GM03348 (cell line): ENCODE measurements at regions not wholly inside any gene's neighbourhood (a gene's known extent, or its start where the extent isn't known, plus 50 kb on each side); places are given as distances from the start of the nearest gene placed in this dataset.
A peak's percentile ranks its signal among the peaks of the same experiment; 100 is the strongest.
"Not testable (repeated sequence)": the region's sequence is repeated elsewhere in the genome, so short reads cannot be mapped to it uniquely, and the experiment has no call there.

ENCODE experiments used
- DNase-seq: peaks from one replicate; pipeline ENCODE4 v3.0.0; 2012; ENCODE audit warnings: low spot score

- DNase-seq: no peak
These were observed 261.7 kb upstream of the SEMA3C start for GRCh38 chr7:81180573-81180972.

- DNase-seq: no peak
These were observed 256.6 kb upstream of the SEMA3C start for GRCh38 chr7:81175275-81175940.

GRCh38 chr7:81173766-81174281, 255.0 kb upstream of the SEMA3C start:
- DNase-seq: no peak

- DNase-seq: no peak
These were observed 251.4 kb upstream of the SEMA3C start for GRCh38 chr7:81170291-81170690.

GRCh38 chr7:81167934-81168333, 249.1 kb upstream of the SEMA3C start:
- DNase-seq: no peak

- DNase-seq: no peak
These were observed 246.2 kb upstream of the SEMA3C start for GRCh38 chr7:81165070-81165469.

GRCh38 chr7:81162771-81163525, 244.1 kb upstream of the SEMA3C start:
- no peak for DNase-seq

- DNase-seq: no peak
These were observed 243.4 kb upstream of the SEMA3C start for GRCh38 chr7:81162234-81162633.

- DNase-seq: peak; percentile 87
These were observed 242.7 kb upstream of the SEMA3C start for GRCh38 chr7:81161451-81162075.

- no peak for DNase-seq
These were observed 240.6 kb upstream of the SEMA3C start for GRCh38 chr7:81159402-81159801.

GRCh38 chr7:81158189-81158588, 239.3 kb upstream of the SEMA3C start:
- no peak for DNase-seq

GRCh38 chr7:81155654-81156373, 237.0 kb upstream of the SEMA3C start:
- no peak for DNase-seq

- DNase-seq: no peak
These were observed 235.7 kb upstream of the SEMA3C start for GRCh38 chr7:81154565-81154964.

- DNase-seq: not testable (repeated sequence)
These were observed 234.1 kb upstream of the SEMA3C start for GRCh38 chr7:81152925-81153324.

GRCh38 chr7:81150951-81151361, 232.1 kb upstream of the SEMA3C start:
- DNase-seq: peak; percentile 18

- no peak for DNase-seq
These were observed 225.0 kb upstream of the SEMA3C start for GRCh38 chr7:81143856-81144255.

GRCh38 chr7:81141257-81142205, 222.7 kb upstream of the SEMA3C start:
- not testable (repeated sequence) for DNase-seq

GRCh38 chr7:81140775-81141174, 221.9 kb upstream of the SEMA3C start:
- no peak for DNase-seq

GRCh38 chr7:81140252-81140651, 221.4 kb upstream of the SEMA3C start:
- DNase-seq: no peak

- no peak for DNase-seq
These were observed 220.0 kb upstream of the SEMA3C start for GRCh38 chr7:81138870-81139269.

GRCh38 chr7:81135324-81135723, 216.5 kb upstream of the SEMA3C start:
- no peak for DNase-seq
